ENCODE measurements at regions not wholly inside any gene's neighbourhood (a gene's known extent, or its start where the extent isn't known, plus 50 kb on each side); places are given as distances from the start of the nearest gene placed in this dataset.

DNA sequence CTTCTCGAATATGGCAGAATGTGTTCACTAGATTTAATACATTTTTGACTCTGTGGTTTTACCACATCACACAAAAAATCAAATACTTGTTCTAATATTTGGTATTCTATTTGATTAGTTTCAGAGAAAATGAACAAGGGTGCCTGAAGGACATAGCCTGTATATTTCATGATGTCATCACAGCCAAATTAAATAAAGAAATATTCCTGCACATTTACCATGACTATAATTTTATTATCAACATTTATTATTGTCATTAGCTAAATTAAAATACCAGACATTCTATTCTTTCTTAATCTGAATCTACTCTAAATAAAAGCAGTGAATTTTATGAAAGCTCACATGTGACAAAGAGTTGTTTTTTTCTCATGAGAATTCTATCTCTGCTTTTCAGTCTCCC is 980.5 kb downstream of the PCDH18 start:
- TF ChIP-seq EP300 (IDR thresholded peaks at IDR 0.05; ENCODE audit: borderline replicate concordance) (no peak), EGR1 (IDR thresholded peaks at IDR 0.05) (no peak), TCF12 (IDR thresholded peaks at IDR 0.05; ENCODE audit: low read depth) (no peak), NFIC (IDR thresholded peaks at IDR 0.05) (no peak)
- TF ChIP-seq, protein P1, sequence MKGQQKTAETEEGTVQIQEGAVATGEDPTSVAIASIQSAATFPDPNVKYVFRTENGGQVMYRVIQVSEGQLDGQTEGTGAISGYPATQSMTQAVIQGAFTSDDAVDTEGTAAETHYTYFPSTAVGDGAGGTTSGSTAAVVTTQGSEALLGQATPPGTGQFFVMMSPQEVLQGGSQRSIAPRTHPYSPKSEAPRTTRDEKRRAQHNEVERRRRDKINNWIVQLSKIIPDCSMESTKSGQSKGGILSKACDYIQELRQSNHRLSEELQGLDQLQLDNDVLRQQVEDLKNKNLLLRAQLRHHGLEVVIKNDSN (IDR thresholded peaks at IDR 0.05) = no peak
- TF ChIP-seq, protein P2, sequence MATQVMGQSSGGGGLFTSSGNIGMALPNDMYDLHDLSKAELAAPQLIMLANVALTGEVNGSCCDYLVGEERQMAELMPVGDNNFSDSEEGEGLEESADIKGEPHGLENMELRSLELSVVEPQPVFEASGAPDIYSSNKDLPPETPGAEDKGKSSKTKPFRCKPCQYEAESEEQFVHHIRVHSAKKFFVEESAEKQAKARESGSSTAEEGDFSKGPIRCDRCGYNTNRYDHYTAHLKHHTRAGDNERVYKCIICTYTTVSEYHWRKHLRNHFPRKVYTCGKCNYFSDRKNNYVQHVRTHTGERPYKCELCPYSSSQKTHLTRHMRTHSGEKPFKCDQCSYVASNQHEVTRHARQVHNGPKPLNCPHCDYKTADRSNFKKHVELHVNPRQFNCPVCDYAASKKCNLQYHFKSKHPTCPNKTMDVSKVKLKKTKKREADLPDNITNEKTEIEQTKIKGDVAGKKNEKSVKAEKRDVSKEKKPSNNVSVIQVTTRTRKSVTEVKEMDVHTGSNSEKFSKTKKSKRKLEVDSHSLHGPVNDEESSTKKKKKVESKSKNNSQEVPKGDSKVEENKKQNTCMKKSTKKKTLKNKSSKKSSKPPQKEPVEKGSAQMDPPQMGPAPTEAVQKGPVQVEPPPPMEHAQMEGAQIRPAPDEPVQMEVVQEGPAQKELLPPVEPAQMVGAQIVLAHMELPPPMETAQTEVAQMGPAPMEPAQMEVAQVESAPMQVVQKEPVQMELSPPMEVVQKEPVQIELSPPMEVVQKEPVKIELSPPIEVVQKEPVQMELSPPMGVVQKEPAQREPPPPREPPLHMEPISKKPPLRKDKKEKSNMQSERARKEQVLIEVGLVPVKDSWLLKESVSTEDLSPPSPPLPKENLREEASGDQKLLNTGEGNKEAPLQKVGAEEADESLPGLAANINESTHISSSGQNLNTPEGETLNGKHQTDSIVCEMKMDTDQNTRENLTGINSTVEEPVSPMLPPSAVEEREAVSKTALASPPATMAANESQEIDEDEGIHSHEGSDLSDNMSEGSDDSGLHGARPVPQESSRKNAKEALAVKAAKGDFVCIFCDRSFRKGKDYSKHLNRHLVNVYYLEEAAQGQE (IDR thresholded peaks at IDR 0.05; ENCODE audit: low read depth) = no peak

DNA sequence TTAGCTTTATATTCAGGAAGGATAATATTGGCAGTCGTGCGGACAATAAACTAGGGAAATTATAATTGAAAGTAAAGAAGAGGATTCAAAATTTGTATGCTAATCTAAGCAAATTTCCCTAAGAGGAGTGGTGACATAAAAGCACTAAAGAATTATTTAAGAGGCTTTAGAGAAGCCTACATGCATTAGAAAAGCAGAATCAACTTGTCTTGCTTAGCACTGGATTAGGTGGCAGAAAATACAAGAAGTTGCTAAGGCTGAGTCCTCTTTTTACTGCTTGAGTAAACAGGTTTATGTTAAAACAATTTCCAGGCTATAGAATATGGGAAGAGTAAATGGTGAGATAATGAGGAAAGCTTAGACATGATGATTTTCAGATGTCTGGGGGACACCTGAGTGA is 991.5 kb downstream of the PCDH18 start:
- TF ChIP-seq EGR1 (IDR thresholded peaks at IDR 0.05) = no peak
- TF ChIP-seq YY1 (IDR thresholded peaks at IDR 0.05; ENCODE audit: low read depth) = no peak
- TF ChIP-seq, protein P2 (IDR thresholded peaks at IDR 0.05; ENCODE audit: low read depth) = no peak
- TF ChIP-seq TAF1 (IDR thresholded peaks at IDR 0.05; ENCODE audit: low read depth) = no peak
- no peak for TF ChIP-seq TEAD4 (IDR thresholded peaks at IDR 0.05)
- TF ChIP-seq TCF12 (IDR thresholded peaks at IDR 0.05; ENCODE audit: low read depth) = no peak
- TF ChIP-seq, protein P1 (IDR thresholded peaks at IDR 0.05) = no peak
- TF ChIP-seq NFIC (IDR thresholded peaks at IDR 0.05) = no peak
- TF ChIP-seq FOXM1 (IDR thresholded peaks at IDR 0.05; ENCODE audit: borderline replicate concordance, low read depth) = no peak
- TF ChIP-seq EP300 (IDR thresholded peaks at IDR 0.05; ENCODE audit: borderline replicate concordance) = no peak
- no peak for TF ChIP-seq RAD21 (IDR thresholded peaks at IDR 0.05; ENCODE audit: low read depth)

DNA sequence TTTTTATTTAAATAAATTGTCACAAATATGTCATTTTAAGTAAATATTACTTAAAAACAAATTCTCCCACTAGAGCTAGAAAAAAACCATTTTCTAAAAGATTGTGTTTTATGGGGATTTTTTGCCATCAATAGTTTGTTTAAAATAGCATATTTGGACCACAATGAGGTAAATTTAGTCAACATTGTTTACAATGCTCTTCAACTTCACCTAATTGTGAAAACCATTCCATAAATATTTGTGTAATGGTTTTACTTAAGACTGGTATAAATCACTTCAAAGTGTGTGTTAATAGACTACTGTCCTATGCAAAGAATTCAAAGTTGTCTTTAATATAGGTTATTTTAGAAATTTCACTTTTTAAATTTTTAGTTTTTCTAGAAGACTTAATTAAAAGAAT is 1004.2 kb downstream of the PCDH18 start:
- TF ChIP-seq TCF12 (IDR thresholded peaks at IDR 0.05; ENCODE audit: low read depth) (no peak), FOXM1 (IDR thresholded peaks at IDR 0.05; ENCODE audit: borderline replicate concordance, low read depth) (no peak), ZBTB7A (IDR thresholded peaks at IDR 0.05; ENCODE audit: low read depth) (no peak), CREB1 (IDR thresholded peaks at IDR 0.05; ENCODE audit: low read depth) (no peak), TEAD4 (IDR thresholded peaks at IDR 0.05) (no peak), NFIC (IDR thresholded peaks at IDR 0.05) (no peak), TAF1 (IDR thresholded peaks at IDR 0.05; ENCODE audit: low read depth) (no peak), YY1 (IDR thresholded peaks at IDR 0.05; ENCODE audit: low read depth) (no peak), EP300 (IDR thresholded peaks at IDR 0.05; ENCODE audit: borderline replicate concordance) (no peak), CEBPB (IDR thresholded peaks at IDR 0.05) (no peak), EGR1 (IDR thresholded peaks at IDR 0.05) (no peak), RAD21 (IDR thresholded peaks at IDR 0.05; ENCODE audit: low read depth) (no peak)
- TF ChIP-seq, protein P1 (IDR thresholded peaks at IDR 0.05) = no peak
- TF ChIP-seq, protein P2 (IDR thresholded peaks at IDR 0.05; ENCODE audit: low read depth) = no peak
- TF ChIP-seq, protein P3, sequence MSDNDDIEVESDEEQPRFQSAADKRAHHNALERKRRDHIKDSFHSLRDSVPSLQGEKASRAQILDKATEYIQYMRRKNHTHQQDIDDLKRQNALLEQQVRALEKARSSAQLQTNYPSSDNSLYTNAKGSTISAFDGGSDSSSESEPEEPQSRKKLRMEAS (IDR thresholded peaks at IDR 0.05) = no peak

DNA sequence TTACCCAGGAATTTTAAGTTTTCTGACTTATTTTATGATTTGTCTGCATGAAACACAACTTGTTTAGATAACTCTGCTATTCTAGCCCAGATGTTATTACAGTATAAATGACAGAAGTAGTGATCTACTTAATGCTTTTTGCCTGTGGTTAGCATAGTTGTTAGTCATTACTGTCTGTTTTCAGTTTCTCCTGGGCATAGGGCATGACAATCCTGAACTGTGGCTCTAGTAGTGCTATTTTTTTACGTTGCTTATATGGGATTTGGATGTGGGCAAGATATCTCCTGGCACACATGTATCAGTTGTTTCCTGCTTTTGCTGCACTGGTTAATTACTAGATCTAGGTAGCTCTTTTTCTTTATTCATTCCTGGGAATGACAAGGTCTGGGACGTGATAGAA is 1005.8 kb downstream of the PCDH18 start:
- no peak for TF ChIP-seq EP300 (IDR thresholded peaks at IDR 0.05; ENCODE audit: borderline replicate concordance)
- no peak for TF ChIP-seq TEAD4 (IDR thresholded peaks at IDR 0.05)
- TF ChIP-seq TCF12 (IDR thresholded peaks at IDR 0.05; ENCODE audit: low read depth) = no peak
- no peak for TF ChIP-seq CREB1 (IDR thresholded peaks at IDR 0.05; ENCODE audit: low read depth)
- no peak for TF ChIP-seq CEBPB (IDR thresholded peaks at IDR 0.05)
- no peak for TF ChIP-seq ZBTB7A (IDR thresholded peaks at IDR 0.05; ENCODE audit: low read depth)

DNA sequence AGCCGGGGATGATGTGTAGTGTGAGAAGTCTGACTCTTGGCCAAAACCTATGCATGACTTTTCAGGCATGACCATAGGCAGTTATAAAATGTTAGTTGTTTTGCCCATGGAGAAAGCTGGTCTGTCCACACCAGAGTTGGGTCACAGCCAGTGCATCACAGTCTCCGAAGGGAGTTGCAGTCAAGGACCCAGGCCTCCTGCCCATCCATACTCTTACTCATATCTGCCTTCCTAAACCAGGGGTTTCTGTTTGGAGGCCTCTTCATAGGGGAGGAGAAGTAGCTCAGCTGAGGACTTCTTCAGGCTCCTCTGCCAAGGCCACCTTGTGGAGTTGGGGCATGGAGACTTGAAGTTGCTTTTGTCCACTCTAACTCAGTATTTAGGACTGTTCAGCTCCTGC is 1008.3 kb downstream of the PCDH18 start:
- no peak for TF ChIP-seq EGR1 (IDR thresholded peaks at IDR 0.05)
- TF ChIP-seq TCF12 (IDR thresholded peaks at IDR 0.05; ENCODE audit: low read depth) = no peak
- TF ChIP-seq, protein P1 (IDR thresholded peaks at IDR 0.05) = no peak
- TF ChIP-seq TAF1 (IDR thresholded peaks at IDR 0.05; ENCODE audit: low read depth) = no peak
- no peak for TF ChIP-seq CEBPB (IDR thresholded peaks at IDR 0.05)
- no peak for TF ChIP-seq NFIC (IDR thresholded peaks at IDR 0.05)
- TF ChIP-seq FOXM1 (IDR thresholded peaks at IDR 0.05; ENCODE audit: borderline replicate concordance, low read depth) = no peak
- no peak for TF ChIP-seq CREB1 (IDR thresholded peaks at IDR 0.05; ENCODE audit: low read depth)
- TF ChIP-seq TEAD4 (IDR thresholded peaks at IDR 0.05) = no peak
- no peak for TF ChIP-seq YY1 (IDR thresholded peaks at IDR 0.05; ENCODE audit: low read depth)
- TF ChIP-seq, protein P3 (IDR thresholded peaks at IDR 0.05) = no peak

Measured in Ishikawa (cell line).